ENCODE measurements at regions not wholly inside any gene's neighbourhood (a gene's known extent, or its start where the extent isn't known, plus 50 kb on each side); places are given as distances from the start of the nearest gene placed in this dataset.

DNA sequence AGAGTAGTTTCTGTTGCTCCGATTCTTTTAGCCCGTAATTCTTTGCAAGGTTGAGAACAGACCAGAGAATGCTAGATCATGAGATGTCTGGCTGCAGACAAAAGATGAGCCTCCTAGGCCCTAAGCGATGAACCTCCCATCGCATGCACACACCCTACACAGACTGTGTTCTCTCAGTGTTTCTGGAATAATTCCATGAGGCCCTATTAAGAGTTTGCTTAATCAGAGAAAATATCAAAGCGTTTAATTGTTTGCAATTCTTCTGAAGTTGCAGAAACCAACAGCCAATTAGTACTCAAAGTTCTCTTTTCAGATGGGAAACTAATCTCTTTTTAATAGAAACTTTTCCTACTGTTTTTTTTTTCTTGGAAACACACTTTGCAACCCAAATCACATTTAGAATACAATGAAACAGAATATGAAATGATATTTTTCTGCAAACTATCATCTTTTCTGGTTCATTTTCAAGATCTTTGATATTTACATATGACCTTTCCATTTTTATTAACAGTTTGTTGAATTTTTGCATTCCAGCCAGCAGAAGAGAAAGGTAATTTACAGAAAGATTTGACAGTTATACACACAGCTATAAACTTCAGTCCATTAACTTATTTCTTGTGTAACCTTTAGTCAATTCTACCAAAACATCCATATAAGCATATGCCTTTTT lies 1525.6 kb downstream of the ARAP2 start:
- no peak for DNase-seq

DNA sequence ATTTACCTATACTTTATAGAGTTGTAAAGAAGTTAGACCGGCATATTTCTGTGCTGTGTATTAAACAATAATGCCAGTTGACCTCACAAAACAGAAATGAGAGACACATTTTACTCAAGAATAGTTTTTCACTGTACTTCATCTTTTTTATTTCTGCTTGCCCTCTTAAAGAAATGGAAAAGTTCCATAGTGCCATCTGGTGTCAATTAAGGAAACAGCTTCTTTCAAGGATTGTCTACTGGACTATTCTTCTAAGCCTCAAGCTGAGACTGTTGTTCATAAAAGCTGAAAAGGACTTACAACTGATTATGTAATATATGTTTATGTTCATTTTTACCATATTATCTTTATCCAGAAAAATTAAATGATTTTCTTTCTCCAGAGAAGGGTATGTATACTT lies 1523.7 kb downstream of the ARAP2 start:
- DNase-seq, result peak; percentile 68

DNA sequence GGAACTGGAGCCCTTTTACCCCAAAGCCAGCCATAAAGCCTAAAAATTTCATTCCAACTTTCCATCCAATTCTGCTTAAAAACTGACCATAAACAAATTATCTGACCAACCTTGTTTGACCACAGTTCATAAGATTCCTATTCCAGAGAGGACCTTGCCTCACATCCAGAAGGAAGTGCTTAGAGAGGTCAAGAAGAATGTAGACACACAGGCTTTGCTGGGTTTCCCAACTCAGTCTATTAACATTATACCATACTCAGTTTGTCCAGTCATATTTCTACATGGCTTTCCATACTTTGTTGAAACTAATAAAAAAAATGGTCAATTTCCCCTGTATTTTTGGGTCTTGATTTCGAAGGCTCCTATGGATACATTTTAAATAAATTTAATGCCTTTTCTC lies 1522.5 kb downstream of the ARAP2 start:
- no peak for DNase-seq

DNA sequence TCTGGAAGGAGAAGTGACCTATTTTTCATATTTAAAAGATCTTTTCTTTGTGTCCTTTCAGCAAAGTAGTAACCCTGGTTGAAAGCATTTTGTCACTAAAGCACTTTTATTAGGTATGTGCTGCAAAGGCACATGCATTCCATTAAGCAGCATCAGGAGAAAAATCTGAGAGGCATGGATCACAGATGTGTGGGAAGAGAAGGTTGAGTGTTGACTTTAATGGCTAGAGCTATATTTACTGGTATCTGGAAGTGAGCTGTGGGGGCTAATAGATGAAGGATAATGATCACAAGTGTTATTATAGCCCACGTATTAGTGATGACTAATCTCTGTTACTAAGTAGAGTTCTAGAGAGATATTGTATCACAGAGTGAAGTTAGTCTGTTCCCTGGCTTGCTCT lies 1520.7 kb downstream of the ARAP2 start:
- DNase-seq, result no peak

DNA sequence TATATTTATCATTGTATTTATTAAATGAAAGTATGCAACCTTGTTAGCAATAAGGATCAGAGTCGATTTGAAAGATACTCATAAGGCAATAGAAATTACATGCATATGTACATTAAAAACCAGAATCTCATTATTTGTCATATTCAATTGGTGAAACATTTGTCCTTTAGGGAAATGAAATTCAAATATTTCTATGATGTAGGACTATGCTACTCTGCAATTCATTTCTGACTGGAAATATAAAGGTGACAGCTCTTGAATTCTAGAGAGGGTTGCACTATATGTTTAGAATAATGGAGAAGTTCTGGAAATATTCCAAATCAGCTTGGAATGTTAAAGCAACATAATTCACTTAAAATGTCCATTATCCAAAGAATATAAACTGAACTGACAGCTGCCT lies 1519.8 kb downstream of the ARAP2 start:
- DNase-seq, result no peak

DNA sequence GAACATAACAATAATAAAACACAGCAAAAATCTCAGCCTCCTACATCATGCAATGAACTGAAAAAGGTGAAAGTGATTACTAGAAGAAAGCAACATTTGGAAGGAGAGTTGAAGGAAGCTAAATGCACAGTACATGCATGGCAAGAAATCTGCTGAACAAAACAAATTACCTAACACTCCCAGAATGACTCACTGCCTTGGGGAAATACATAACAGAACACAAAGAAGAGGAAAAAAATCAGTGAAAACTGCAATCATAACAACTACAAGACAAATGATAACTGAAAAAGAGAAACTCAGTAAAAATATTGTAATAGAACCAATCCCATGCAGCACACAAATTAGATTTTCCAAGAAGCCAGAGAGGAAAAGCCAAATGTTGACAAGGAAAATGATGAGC lies 1513.2 kb downstream of the ARAP2 start:
- DNase-seq, result no peak

DNA sequence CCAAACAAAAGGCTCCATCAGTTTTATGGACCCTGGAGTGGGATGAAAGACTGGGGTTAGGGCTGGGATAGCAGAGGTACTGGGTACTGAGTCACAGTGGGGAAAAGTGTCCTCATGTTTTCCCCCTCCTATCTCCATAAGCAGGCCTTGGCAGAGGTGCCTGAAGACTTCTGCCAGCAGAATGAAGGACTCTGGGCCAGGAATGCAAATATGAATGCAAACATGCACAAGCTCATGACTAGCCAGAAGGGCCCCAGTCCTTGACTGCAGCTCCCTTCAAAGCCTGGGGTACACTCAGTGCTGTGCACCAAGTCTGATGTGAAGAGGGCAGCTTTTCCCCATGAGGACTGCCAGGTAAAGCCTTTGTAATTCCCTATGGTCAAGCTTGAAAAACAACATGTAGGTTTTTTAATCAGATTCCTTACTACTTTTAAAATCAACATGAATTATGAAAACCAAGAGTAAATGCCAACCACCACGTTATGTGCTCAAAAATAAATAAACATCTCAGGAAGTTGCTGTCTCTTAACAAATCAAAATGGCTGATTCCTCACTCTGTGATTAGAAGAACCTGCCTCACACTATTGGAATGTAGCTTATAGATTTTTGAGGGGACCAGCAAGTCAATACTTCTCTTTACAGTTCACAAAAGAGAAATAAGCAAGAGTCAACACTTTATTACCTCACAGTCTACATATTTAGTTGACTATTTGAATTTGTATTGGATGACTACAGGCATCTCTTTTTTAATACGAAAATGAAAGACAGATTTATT lies 1512.0 kb downstream of the ARAP2 start:
- DNase-seq, result peak; percentile 75

DNA sequence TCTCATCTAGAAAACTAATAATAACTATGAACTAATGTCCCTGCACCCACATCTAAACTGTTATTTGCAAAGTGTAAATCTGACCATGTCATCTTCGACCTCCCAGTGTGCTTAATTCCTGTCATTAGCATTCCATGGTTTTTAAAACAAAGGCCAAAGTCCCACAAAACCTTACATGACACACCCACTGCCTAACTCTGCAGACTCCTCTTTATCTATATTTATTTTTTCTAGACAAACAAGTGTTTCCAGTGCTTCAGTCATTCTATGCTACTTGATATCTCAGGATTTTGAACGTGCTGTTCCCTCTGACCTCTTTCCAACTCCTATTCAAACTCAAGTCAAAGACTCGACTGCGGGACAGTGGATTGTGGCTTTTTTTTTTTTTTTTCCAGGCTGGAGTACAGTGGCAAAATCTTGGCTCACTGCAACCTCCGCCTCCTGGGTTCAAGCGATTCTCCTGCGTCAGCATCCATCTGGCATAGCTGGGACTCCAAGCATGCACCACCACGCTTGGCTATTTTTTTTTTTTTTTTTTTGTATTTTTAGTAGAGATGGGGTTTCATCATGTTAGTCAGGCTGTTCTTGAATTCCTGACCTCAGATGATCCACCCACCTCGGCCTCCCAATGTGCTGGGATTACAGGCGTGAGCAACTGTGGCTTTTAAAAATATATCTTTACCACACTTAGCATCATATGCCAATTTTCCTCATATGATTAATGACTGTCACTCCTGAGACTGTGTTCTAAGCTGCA lies 1511.0 kb downstream of the ARAP2 start:
- DNase-seq, result peak; percentile 83

DNA sequence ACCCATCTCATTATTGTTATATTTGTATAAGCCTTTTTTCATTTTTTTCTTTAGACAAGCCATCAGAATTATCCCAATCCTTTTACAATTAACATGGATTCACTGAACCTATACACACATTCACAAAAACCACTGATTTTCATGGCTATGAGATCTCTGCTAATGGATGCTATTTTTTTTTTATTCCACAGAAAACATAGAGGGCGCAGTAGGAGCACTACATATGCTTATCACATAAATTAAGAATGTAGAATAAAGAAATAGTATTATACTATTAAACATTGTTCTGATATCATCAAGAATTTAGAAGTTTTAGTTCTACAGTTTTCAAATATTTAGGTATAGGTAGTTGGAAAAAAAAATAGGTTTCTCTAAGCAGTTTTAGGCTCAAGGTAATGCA lies 1477.4 kb downstream of the ARAP2 start:
- no peak for DNase-seq

DNA sequence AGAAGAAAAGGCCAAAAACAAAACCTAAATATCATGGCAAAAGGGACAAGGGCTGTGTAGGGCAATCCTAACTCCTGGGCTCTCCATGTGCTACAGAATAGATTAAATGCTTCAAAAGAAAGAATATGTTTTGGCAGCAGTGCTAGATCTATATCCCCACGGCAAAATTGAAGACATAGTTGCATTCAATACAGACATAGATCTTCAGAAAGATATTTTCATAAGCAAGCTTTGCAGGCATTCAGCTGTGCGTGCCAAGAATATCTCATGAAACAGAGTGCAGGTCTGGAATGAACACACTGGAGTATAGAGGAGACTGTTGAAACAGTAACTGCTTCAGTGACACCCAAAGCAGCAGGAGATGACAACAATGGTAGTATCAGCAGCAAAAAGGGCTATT lies 1476.9 kb downstream of the ARAP2 start:
- peak; percentile 70 for DNase-seq

DNA sequence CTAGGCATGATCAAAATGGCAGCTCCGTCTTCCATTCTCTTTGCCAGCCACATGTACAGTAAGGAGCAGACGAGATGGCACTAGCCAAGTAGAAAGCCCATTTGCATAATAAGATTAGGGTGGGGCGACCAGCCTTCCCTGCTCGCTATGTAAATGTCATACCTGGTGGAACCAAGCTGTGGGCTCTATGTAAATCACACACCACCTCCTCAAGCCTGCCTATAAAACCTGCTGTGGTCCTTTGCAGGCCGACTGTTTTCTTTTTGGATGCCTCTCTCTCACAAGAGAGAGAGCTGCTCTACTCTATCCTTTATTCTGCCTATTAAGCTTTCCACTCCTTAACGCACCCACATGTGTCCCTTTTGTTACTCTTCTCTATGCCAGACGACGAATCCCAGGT lies 1472.7 kb downstream of the ARAP2 start:
- DNase-seq, result no peak

DNA sequence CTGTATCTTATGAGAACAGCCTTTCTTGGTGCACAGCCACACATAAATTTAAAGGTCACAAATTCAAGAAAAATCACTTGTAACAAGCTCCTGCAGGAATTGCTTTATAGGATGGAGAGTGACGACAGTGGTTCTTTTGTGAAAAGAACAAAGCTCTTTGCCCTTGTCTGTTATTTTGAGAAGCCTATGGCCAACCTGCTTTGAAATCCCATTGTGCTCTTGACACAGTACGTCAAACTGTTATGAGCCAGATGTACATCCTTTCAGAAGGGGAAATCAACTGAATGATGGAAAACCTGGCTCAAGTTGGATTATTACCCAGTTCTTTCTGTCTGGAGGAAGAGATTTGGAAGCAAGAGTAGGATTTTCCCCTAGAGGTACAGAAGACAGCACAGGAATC lies 1454.2 kb downstream of the ARAP2 start:
- DNase-seq, result peak; percentile 15

DNA sequence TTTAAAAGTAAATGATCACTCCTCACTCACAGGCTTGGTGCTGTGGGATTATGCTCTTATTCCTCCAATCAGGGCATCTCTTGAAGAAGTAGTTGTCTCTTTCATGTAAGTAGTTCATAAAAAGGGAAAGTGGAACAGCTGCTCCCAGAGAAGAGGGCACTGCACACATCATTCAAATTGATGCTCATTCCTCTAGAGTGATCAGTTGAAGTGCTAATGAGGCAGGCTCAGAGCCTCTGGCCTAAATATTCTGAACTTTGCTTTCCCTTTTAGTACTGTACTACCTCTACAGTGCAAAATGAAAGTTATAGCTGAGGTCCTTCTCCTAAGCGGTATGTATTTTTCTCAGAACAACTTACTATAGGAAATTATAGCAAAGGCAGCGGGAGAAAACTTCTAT lies 1453.1 kb downstream of the ARAP2 start:
- DNase-seq, result no peak

DNA sequence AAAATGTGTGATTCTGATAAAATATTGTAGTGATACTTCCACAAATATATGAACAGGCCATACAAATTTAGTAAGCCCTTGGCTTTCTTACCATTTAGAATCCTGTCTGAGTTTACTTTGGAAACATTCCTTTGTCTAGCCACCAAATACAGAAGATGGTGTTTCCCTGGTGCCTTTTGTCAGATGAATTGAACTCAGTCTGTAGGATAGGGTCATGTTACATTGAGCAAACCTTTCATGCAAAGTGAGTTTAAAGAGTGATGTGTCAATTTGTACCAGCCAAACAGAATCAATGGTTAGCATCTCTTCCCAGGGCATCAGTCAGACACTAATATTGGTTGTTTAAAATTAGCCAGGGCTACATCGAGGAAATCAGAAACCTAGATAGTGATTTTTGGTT lies 1443.4 kb downstream of the ARAP2 start:
- DNase-seq, result no peak

DNA sequence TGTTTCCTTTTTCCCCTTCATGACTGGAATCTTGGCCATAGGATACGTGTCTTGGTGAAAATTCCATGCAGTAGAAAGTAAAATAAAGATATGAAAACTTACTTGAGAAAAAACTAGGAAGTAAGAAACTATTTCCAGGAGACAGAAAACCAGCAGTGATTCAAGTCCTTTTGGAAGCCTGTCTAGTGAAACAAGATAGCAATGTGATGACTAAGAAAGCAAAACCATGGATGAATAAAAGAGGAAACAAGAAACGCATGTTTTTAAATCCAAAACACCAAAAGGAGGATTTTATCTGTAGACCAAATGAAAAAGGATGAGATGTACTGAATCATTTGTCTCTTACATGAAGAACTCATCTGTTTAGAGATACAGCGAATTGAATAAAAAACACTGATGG lies 1430.0 kb downstream of the ARAP2 start:
- no peak for DNase-seq

DNA sequence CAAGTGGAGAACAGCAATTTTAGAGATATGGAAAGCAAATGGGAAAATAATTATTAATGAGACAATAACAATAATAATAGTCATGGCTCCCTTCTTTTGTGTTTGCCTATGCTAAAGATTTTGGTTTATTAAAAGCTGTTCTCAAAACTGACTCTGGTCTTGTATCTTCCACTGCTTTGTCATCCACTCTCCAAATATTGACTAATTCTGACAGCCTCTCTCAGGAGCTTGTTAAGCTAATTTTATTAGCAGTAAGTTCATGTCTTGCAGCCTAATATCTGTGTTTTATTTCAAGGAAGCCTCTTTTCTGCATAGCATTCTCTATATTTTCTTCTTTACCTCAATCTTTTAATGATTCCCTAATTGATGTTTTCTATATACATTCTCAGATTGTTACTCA lies 1419.8 kb downstream of the ARAP2 start:
- DNase-seq, result no peak

DNA sequence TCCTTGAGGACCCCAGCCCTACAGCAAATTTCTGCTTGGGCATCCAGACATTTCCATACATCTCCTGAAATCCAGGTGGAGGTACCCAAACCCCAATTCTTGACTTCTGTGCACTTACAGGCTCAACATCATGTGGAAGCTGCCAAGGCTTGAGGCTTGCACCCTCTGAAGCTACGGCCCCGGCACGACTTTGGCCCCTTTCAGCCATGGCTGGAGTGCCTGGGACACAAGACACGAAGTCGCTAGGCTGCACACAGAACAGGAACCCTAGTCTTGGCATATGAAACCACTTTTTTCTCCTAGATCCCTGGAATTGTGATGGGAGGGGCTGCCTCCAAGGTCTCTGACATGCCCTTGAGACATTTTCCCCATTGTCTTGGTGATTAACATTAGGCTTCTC lies 1417.7 kb downstream of the ARAP2 start:
- DNase-seq, result no peak

DNA sequence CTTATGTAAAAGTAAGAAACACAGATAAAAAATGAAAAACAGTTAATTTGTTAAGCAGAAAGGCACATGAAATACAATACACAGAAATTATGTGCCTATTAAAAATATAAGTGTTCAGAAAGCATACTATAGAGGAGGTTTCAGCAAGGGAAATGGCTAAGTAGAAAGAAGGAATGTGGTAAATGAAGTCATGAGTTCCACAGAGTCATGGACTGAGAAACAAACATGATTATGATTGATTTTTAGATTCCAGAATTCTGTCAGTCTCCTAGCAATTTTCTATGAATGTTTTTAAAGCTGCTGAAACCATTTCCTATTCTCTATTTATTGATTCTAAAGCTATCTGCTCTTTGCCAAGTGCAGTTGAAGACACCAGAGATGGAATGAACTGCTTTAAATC lies 1398.4 kb downstream of the ARAP2 start:
- DNase-seq, result no peak

DNA sequence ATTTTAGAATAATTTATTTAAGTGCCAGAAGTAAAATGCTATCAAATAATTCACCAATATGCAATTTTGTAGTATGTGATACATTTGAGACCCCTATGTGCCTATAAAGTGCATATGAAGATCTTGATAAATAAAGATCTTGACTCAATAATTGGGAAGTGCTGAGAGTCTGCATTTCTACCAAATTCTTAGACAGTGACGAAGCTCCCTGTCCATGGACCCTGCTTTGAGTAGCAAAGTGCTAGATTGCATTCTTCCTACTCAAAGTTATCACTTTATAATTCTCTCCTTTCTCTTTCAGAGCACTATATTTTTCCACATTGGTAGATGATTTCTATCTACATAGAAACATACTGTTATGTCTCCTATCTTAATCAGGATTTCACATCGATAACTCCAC lies 1393.9 kb downstream of the ARAP2 start:
- no peak for DNase-seq

DNA sequence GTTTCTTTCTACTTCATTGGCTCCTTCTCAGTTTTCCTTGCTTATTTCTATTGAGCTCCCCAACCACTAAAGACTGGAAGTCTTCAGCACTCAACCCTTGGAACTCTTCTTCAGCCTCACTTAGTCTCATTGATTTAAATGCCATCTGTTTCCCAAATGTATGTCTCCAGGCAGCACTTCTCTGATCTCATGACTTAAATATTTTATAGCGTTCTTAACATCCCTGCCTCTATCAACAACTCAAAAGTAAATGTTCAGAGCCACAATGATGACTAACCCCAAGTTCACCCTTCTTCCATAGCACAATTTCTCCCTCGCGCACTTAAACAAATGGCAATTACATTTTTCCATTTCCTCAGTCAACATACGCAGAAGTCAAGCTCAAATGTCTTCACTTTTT lies 1393.3 kb downstream of the ARAP2 start:
- no peak for DNase-seq

DNA sequence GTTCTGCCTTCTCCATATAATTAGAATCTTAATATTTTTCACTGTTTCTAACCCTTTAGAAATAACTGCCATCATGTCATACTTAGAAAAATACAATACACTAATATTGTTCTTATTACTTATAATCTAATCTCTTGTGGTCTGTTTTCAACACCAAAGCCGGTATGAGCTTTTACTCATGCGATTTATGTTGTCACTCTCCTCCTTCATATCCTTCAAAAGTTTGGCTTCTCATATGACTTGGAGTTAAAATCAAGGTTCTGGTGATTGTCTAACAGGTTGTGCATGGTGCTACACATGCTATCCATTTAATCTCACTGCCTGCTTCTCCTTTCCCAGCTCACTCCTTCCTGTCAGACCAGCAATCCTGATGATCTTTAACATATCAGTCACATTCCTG lies 1392.9 kb downstream of the ARAP2 start:
- DNase-seq, result no peak

DNA sequence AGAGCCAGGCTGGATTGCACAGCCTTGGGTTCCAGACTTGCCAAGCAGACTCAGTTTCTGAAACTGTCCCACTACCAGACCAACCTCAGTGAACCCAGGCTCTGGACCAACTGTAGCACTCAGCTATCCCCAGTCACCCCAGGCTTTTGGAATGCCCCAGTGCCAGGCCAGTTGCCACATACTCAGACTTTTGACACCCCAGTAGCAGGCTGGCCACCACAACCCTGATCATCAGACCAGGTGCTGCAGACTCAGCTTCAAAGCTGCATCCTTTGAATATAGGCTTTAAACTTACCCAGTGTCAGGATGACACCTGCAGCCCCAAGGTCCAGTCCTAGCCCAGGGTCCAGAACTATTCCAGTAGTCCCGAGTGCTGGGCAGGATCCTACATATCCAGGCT lies 1389.9 kb downstream of the ARAP2 start:
- DNase-seq, result no peak

DNA sequence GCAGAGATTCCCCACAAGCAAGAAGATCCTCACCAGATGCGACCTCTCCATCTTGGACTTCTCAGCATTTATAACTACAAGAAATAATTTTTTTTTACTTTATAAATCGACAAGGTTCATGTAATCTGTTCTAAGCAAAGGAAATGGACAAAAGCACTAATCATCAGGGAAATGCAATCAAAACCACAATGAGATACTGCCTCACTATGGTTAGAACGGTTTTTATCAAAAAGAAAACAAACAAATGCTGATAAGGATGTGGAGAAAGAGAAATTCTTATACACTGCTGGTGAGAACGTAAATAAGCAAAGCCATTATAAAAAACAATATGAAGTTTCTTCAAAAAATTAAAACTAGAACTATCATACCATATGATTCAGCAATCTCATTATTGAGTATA lies 1382.6 kb downstream of the ARAP2 start:
- no peak for DNase-seq

DNA sequence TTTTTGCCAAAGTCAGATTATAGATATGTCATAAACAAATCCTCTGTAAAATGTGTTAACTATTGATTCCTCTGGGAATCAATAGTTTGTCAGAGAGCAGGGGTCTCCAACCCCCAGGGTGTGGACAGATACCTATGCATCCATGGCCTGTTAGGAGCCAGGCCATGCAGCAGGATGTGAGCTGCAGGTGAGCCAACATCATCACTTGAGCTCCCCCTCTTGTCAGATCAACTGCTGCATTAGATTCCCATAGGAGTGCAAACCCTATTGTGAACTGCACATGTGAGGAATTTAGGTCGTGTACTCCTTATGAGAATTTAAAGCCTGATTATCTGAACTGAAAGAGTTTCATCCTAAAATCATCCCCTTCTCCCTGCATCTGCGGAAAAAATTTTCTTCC lies 1365.4 kb downstream of the ARAP2 start:
- DNase-seq, result no peak

All from NCI-H446 treated with DMSO at 0.1 percent for 48 hours (cell line).